Suprapubic skin (tissue), 4 donors: ENCODE measurements at regions not wholly inside any gene's neighbourhood (a gene's known extent, or its start where the extent isn't known, plus 50 kb on each side); places are given as distances from the start of the nearest gene placed in this dataset.

Source experiments
- DNase-seq, 2 donors: peaks; one replicate each; pipeline ENCODE4 v3.0.0-alpha.2; 2019; ENCODE audit warnings: low spot score in 2 of 2
- H3K27ac ChIP-seq: fragments of 200-600 bp; sonication (generic); one replicate; pipeline ENCODE4 v1.5.1; 2019
- H3K27me3 ChIP-seq: fragments of 200-600 bp; sonication (generic); one replicate; pipeline ENCODE4 v1.5.1; 2019
- H3K36me3 ChIP-seq: fragments of 200-600 bp; sonication (generic); one replicate; pipeline ENCODE4 v1.5.1; 2019
- H3K4me1 ChIP-seq: fragments of 200-600 bp; sonication (generic); one replicate; pipeline ENCODE4 v1.5.1; 2019
- H3K4me3 ChIP-seq: fragments of 200-600 bp; sonication (generic); one replicate; pipeline ENCODE4 v1.5.1; 2019; ENCODE audit warnings: mild to moderate bottlenecking
- H3K9me3 ChIP-seq: fragments of 200-600 bp; sonication (generic); one replicate; pipeline ENCODE4 v1.5.1; 2019
- CTCF ChIP-seq, 2 donors: fragments of 200-600 bp in 1 of 2; fragments of 450-650 bp in 1 of 2; sonication (generic) in 1 of 2; IDR thresholded peaks; one replicate each; pipeline ENCODE4 v1.5.1; 2016 to 2019; ENCODE audit warnings: antibody characterized with exemption in 2 of 2, mild to moderate bottlenecking in 1 of 2, moderate library complexity in 1 of 2
- EP300 ChIP-seq: sonication (generic); formaldehyde crosslinking; IDR thresholded peaks from one replicate; pipeline ENCODE4 v1.6.1; 2017; ENCODE audit warnings: antibody characterized with exemption
- POLR2A ChIP-seq, 2 donors: fragments of 450-650 bp; IDR thresholded peaks; one replicate each; pipeline ENCODE4 v1.6.1; 2017; ENCODE audit warnings: antibody characterized with exemption in 2 of 2, mild to moderate bottlenecking in 2 of 2, moderate library complexity in 2 of 2
- POLR2AphosphoS5 ChIP-seq, 3 donors: sonication (generic); formaldehyde crosslinking; IDR thresholded peaks; one replicate each; pipeline ENCODE4 v1.6.1; 2017; ENCODE audit warnings: antibody characterized with exemption in 3 of 3
- WGBS: methylation state at CpG from one replicate; pipeline ENCODE4 v1.1.5; 2018; 5-methylcytosine and 5-hydroxymethylcytosine counted together

- no peaks in the 10 kb centered on the region for H3K4me1 ChIP-seq
- no peaks in the 10 kb centered on the region for H3K36me3 ChIP-seq
- no peaks in the 10 kb centered on the region for H3K9me3 ChIP-seq
- TF ChIP-seq CTCF (IDR thresholded peaks at IDR 0.05) (no peak), POLR2A (IDR thresholded peaks at IDR 0.05) (no peak), EP300 (no peak), POLR2AphosphoS5 (IDR thresholded peaks at IDR 0.05) (no peak)
- no peak overlapping the region for H3K27ac ChIP-seq
- no peaks in the 10 kb centered on the region for H3K27me3 ChIP-seq
- no peak for DNase-seq
- no peak overlapping the region for H3K4me3 ChIP-seq
- 65% methylated on average over 2 of the region's 2 CpGs for WGBS
Measured at GRCh38 chr4:18894928-18895327, 873.4 kb upstream of the LCORL start.

GRCh38 chr4:18882468-18882867, 860.9 kb upstream of the LCORL start:
- Histone ChIP-seq H3K4me3 (no peak overlapping the region), H3K9me3 (no peaks in the 10 kb centered on the region), H3K27ac (no peak overlapping the region), H3K27me3 (no peaks in the 10 kb centered on the region), H3K36me3 (no peaks in the 10 kb centered on the region), H3K4me1 (no peaks in the 10 kb centered on the region)
- TF ChIP-seq CTCF (IDR thresholded peaks at IDR 0.05), result no peak
- no peak for TF ChIP-seq POLR2AphosphoS5 (IDR thresholded peaks at IDR 0.05)
- TF ChIP-seq POLR2A (IDR thresholded peaks at IDR 0.05), result no peak
- TF ChIP-seq EP300, result no peak
- WGBS, result 42% methylated on average over 3 of the region's 3 CpGs
- DNase-seq, result no peak

GRCh38 chr4:18881556-18881955, 860.0 kb upstream of the LCORL start:
- Histone ChIP-seq H3K27ac (no peak overlapping the region), H3K4me1 (no peaks in the 10 kb centered on the region), H3K4me3 (no peak overlapping the region), H3K9me3 (no peaks in the 10 kb centered on the region), H3K36me3 (no peaks in the 10 kb centered on the region), H3K27me3 (no peaks in the 10 kb centered on the region)
- DNase-seq, result no peak
- 93% methylated on average over 1 of the region's 1 CpG for WGBS
- TF ChIP-seq POLR2AphosphoS5 (IDR thresholded peaks at IDR 0.05) (no peak), EP300 (no peak), CTCF (IDR thresholded peaks at IDR 0.05) (no peak), POLR2A (IDR thresholded peaks at IDR 0.05) (no peak)

DNA sequence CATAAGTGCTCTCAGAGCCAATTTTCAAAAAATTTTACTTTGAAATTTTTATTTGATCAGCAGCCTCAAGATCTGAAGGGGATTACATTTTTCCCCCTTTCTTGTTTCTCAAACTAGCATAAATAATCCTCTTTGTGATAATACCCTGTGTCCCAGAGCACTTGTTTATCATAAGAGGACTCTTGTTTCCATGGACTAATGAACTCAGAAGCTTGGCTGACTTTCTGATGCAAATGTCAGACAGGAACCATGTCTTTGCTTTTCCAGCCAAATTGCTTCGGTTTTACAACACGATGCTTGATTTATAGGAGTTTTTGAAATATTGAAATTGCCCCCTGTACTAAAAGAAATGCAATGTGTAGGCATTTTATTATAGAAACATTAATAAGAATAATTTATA, 859.3 kb upstream of the LCORL start:
- 14% methylated on average over 2 of the region's 2 CpGs for WGBS
- Histone ChIP-seq H3K27ac (no peak overlapping the region), H3K27me3 (no peaks in the 10 kb centered on the region), H3K4me3 (no peak overlapping the region), H3K36me3 (no peaks in the 10 kb centered on the region), H3K9me3 (no peaks in the 10 kb centered on the region), H3K4me1 (no peaks in the 10 kb centered on the region)
- TF ChIP-seq CTCF (IDR thresholded peaks at IDR 0.05) (no peak), POLR2A (IDR thresholded peaks at IDR 0.05) (no peak), POLR2AphosphoS5 (IDR thresholded peaks at IDR 0.05) (no peak), EP300 (no peak)
- no peak for DNase-seq

- H3K4me1 ChIP-seq, result no peaks in the 10 kb centered on the region
- no peak overlapping the region for H3K4me3 ChIP-seq
- WGBS, result 40% methylated on average over 1 of the region's 1 CpG
- H3K36me3 ChIP-seq, result no peaks in the 10 kb centered on the region
- no peak overlapping the region for H3K27ac ChIP-seq
- no peak for TF ChIP-seq POLR2A (IDR thresholded peaks at IDR 0.05)
- no peak for TF ChIP-seq CTCF (IDR thresholded peaks at IDR 0.05)
- no peak for TF ChIP-seq EP300
- TF ChIP-seq POLR2AphosphoS5 (IDR thresholded peaks at IDR 0.05), result no peak
- no peaks in the 10 kb centered on the region for H3K27me3 ChIP-seq
- no peak for DNase-seq
- H3K9me3 ChIP-seq, result no peaks in the 10 kb centered on the region
Measured at GRCh38 chr4:18878561-18878960, 857.0 kb upstream of the LCORL start.
